ENCODE measurements at regions not wholly inside any gene's neighbourhood (a gene's known extent, or its start where the extent isn't known, plus 50 kb on each side); places are given as distances from the start of the nearest gene placed in this dataset.
A peak's percentile ranks its signal among the peaks of the same experiment; 100 is the strongest.
"Not testable (repeated sequence)": the region's sequence is repeated elsewhere in the genome, so short reads cannot be mapped to it uniquely, and the experiment has no call there.

GRCh38 chr7:136266457-136266856 is 289.3 kb upstream of the MTPN start:
- Mint-ChIP-seq H3K27ac (no peak overlapping the region), H3K27me3 (no peaks in the 10 kb centered on the region), H3K4me1 (ENCODE audit: low read depth) (no peaks in the 10 kb centered on the region), H3K4me3 (no peak overlapping the region), H3K9me3 (peaks cover 37% of the 10 kb centered on the region), H3K36me3 (ENCODE audit: low read depth) (no peaks in the 10 kb centered on the region)

GRCh38 chr7:136264304-136264703 is 287.1 kb upstream of the MTPN start:
- not testable (repeated sequence) for H3K4me3 Mint-ChIP-seq; H3K27me3 Mint-ChIP-seq; H3K4me1 Mint-ChIP-seq (ENCODE audit: low read depth); H3K27ac Mint-ChIP-seq; H3K36me3 Mint-ChIP-seq (ENCODE audit: low read depth)
- H3K9me3 Mint-ChIP-seq, result peaks cover 37% of the 10 kb centered on the region

- H3K9me3 Mint-ChIP-seq, result peaks cover 31% of the 10 kb centered on the region
- H3K36me3 Mint-ChIP-seq (ENCODE audit: low read depth); H3K4me1 Mint-ChIP-seq (ENCODE audit: low read depth); H3K27me3 Mint-ChIP-seq; H3K27ac Mint-ChIP-seq; H3K4me3 Mint-ChIP-seq: not testable (repeated sequence)
These were observed 286.1 kb upstream of the MTPN start for GRCh38 chr7:136263112-136263860.

- H3K4me3 Mint-ChIP-seq; H3K27ac Mint-ChIP-seq; H3K4me1 Mint-ChIP-seq (ENCODE audit: low read depth); H3K36me3 Mint-ChIP-seq (ENCODE audit: low read depth); H3K27me3 Mint-ChIP-seq: not testable (repeated sequence)
- H3K9me3 Mint-ChIP-seq, result peaks cover 26% of the 10 kb centered on the region
These were observed 283.4 kb upstream of the MTPN start for GRCh38 chr7:136260591-136260990.

- H3K9me3 Mint-ChIP-seq, result peaks cover 22% of the 10 kb centered on the region
These were observed 281.9 kb upstream of the MTPN start for GRCh38 chr7:136259074-136259473.

GRCh38 chr7:136256491-136256890 is 279.3 kb upstream of the MTPN start:
- H3K36me3 Mint-ChIP-seq (ENCODE audit: low read depth), result no peaks in the 10 kb centered on the region
- no peaks in the 10 kb centered on the region for H3K27me3 Mint-ChIP-seq
- H3K4me3 Mint-ChIP-seq, result no peak overlapping the region
- H3K27ac Mint-ChIP-seq, result no peak overlapping the region
- no peaks in the 10 kb centered on the region for H3K4me1 Mint-ChIP-seq (ENCODE audit: low read depth)
- H3K9me3 Mint-ChIP-seq, result peaks cover 8% of the 10 kb centered on the region

More at GRCh38 chr7:136259074-136259473, 281.9 kb upstream of the MTPN start:
- Mint-ChIP-seq H3K4me1 (ENCODE audit: low read depth) (no peaks in the 10 kb centered on the region), H3K4me3 (no peak overlapping the region), H3K27me3 (no peaks in the 10 kb centered on the region), H3K36me3 (ENCODE audit: low read depth) (no peaks in the 10 kb centered on the region), H3K27ac (no peak overlapping the region)

GRCh38 chr7:136254148-136254547 is 277.0 kb upstream of the MTPN start:
- no peak overlapping the region for H3K27ac Mint-ChIP-seq
- H3K36me3 Mint-ChIP-seq (ENCODE audit: low read depth), result no peaks in the 10 kb centered on the region
- H3K27me3 Mint-ChIP-seq, result no peaks in the 10 kb centered on the region
- no peak overlapping the region for H3K4me3 Mint-ChIP-seq
- H3K9me3 Mint-ChIP-seq, result peaks cover 4% of the 10 kb centered on the region
- H3K4me1 Mint-ChIP-seq (ENCODE audit: low read depth), result no peaks in the 10 kb centered on the region

GRCh38 chr7:136251826-136252225 is 274.7 kb upstream of the MTPN start:
- H3K4me1 Mint-ChIP-seq (ENCODE audit: low read depth), result no peaks in the 10 kb centered on the region
- H3K27me3 Mint-ChIP-seq, result no peaks in the 10 kb centered on the region
- H3K9me3 Mint-ChIP-seq, result peaks cover 4% of the 10 kb centered on the region
- no peak overlapping the region for H3K4me3 Mint-ChIP-seq
- H3K36me3 Mint-ChIP-seq (ENCODE audit: low read depth), result no peaks in the 10 kb centered on the region
- H3K27ac Mint-ChIP-seq, result no peak overlapping the region

- Mint-ChIP-seq H3K27me3 (no peaks in the 10 kb centered on the region), H3K36me3 (ENCODE audit: low read depth) (no peaks in the 10 kb centered on the region), H3K4me1 (ENCODE audit: low read depth) (no peaks in the 10 kb centered on the region), H3K9me3 (no peaks in the 10 kb centered on the region), H3K4me3 (no peak overlapping the region), H3K27ac (no peak overlapping the region)
These were observed 270.1 kb upstream of the MTPN start for GRCh38 chr7:136247211-136247610.

GRCh38 chr7:136245327-136246004 is 268.3 kb upstream of the MTPN start:
- H3K27ac Mint-ChIP-seq, result peak overlapping the region; percentile 1
- no peaks in the 10 kb centered on the region for H3K36me3 Mint-ChIP-seq (ENCODE audit: low read depth)
- no peak overlapping the region for H3K4me3 Mint-ChIP-seq
- no peaks in the 10 kb centered on the region for H3K4me1 Mint-ChIP-seq (ENCODE audit: low read depth)
- no peaks in the 10 kb centered on the region for H3K27me3 Mint-ChIP-seq
- no peaks in the 10 kb centered on the region for H3K9me3 Mint-ChIP-seq

GRCh38 chr7:136234040-136234439 is 256.9 kb upstream of the MTPN start:
- Mint-ChIP-seq H3K4me1 (ENCODE audit: low read depth) (no peaks in the 10 kb centered on the region), H3K27me3 (no peaks in the 10 kb centered on the region), H3K4me3 (no peak overlapping the region), H3K27ac (no peak overlapping the region), H3K36me3 (ENCODE audit: low read depth) (no peaks in the 10 kb centered on the region), H3K9me3 (peaks cover 23% of the 10 kb centered on the region)

- no peaks in the 10 kb centered on the region for H3K27me3 Mint-ChIP-seq
- H3K4me1 Mint-ChIP-seq (ENCODE audit: low read depth), result no peaks in the 10 kb centered on the region
- H3K9me3 Mint-ChIP-seq, result peaks cover 14% of the 10 kb centered on the region
- H3K4me3 Mint-ChIP-seq, result no peak overlapping the region
- no peak overlapping the region for H3K27ac Mint-ChIP-seq
- no peaks in the 10 kb centered on the region for H3K36me3 Mint-ChIP-seq (ENCODE audit: low read depth)
These were observed 253.1 kb upstream of the MTPN start for GRCh38 chr7:136230210-136230609.

GRCh38 chr7:136229790-136230189 is 252.6 kb upstream of the MTPN start:
- no peaks in the 10 kb centered on the region for H3K36me3 Mint-ChIP-seq (ENCODE audit: low read depth)
- H3K4me3 Mint-ChIP-seq, result no peak overlapping the region
- H3K4me1 Mint-ChIP-seq (ENCODE audit: low read depth), result no peaks in the 10 kb centered on the region
- peaks cover 14% of the 10 kb centered on the region for H3K9me3 Mint-ChIP-seq
- H3K27ac Mint-ChIP-seq, result no peak overlapping the region
- no peaks in the 10 kb centered on the region for H3K27me3 Mint-ChIP-seq

- Mint-ChIP-seq H3K4me3 (no peak overlapping the region), H3K36me3 (ENCODE audit: low read depth) (no peaks in the 10 kb centered on the region), H3K9me3 (peaks cover 18% of the 10 kb centered on the region), H3K27ac (no peak overlapping the region), H3K27me3 (no peaks in the 10 kb centered on the region), H3K4me1 (ENCODE audit: low read depth) (no peaks in the 10 kb centered on the region)
These were observed 251.0 kb upstream of the MTPN start for GRCh38 chr7:136228171-136228570.

GRCh38 chr7:136214356-136214755 is 237.2 kb upstream of the MTPN start:
- Mint-ChIP-seq H3K36me3 (ENCODE audit: low read depth) (peaks cover 1% of the 10 kb centered on the region), H3K4me3 (no peak overlapping the region), H3K27me3 (no peaks in the 10 kb centered on the region), H3K4me1 (ENCODE audit: low read depth) (no peaks in the 10 kb centered on the region), H3K9me3 (peaks cover 4% of the 10 kb centered on the region), H3K27ac (no peak overlapping the region)

- no peaks in the 10 kb centered on the region for H3K36me3 Mint-ChIP-seq (ENCODE audit: low read depth)
- H3K27ac Mint-ChIP-seq, result no peak overlapping the region
- no peaks in the 10 kb centered on the region for H3K4me1 Mint-ChIP-seq (ENCODE audit: low read depth)
- no peaks in the 10 kb centered on the region for H3K27me3 Mint-ChIP-seq
- peaks cover 4% of the 10 kb centered on the region for H3K9me3 Mint-ChIP-seq
- no peak overlapping the region for H3K4me3 Mint-ChIP-seq
These were observed 235.9 kb upstream of the MTPN start for GRCh38 chr7:136213012-136213411.
